ENCODE measurements at regions not wholly inside any gene's neighbourhood (a gene's known extent, or its start where the extent isn't known, plus 50 kb on each side); places are given as distances from the start of the nearest gene placed in this dataset.

DNA sequence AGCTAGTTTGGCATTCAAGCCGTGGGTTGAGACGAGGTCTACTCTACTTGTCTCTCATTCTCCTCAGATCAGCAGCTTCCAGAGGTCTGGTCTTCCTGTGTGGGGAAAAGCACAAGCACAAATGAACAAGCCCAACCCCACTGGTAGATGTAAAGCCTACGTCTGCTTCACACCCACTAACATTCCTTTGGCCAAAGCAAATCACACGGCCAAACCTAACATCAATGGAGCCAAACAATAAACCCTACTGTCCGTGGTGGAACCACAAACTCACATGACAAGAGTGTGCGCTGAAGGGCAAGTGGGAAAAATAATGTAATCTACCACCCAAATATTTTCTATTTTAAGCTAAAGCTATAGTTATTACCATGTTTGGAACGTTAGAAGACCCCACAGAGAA, 179.3 kb upstream of the MGAT5 start:
- no peak overlapping the region for H3K4me3 ChIP-seq
- WGBS, 10 experiments, result 0 to 88% (median 60%) methylated on average over 1 to 7 of the region's 7 CpGs; no CpG with 5 or more reads in 1 of the 10 experiments
- no peaks in the 10 kb centered on the region for H3K4me1 ChIP-seq (replicated peaks in 1 of 2)
- in situ Hi-C loops (cut with MboI; ENCODE audit: low pct_unique_long_range_greater_than_20kb in 2 of 9, low sequenced_read_pairs in 9 of 9, unreplicated experiment in 9 of 9), result no loop called here
- H3K27ac ChIP-seq, result no peak overlapping the region
- ATAC-seq (replicated peaks in 6 of 8), result no peak

- no peak overlapping the region for H3K27ac ChIP-seq
- H3K4me1 ChIP-seq (replicated peaks in 1 of 2), result no peaks in the 10 kb centered on the region
- no peak for ATAC-seq (replicated peaks in 6 of 8)
- in situ Hi-C loops (cut with MboI; ENCODE audit: low pct_unique_long_range_greater_than_20kb in 2 of 9, low sequenced_read_pairs in 9 of 9, unreplicated experiment in 9 of 9), result no loop called here
- 20 to 100% (median 79%) methylated on average over 1 to 3 of the region's 4 CpGs; no CpG with 5 or more reads in 5 of the 10 experiments for WGBS, 10 experiments
- no peak overlapping the region for H3K4me3 ChIP-seq
Measured at GRCh38 chr2:134075204-134075603, 178.7 kb upstream of the MGAT5 start.

GRCh38 chr2:134078354-134078753, 175.5 kb upstream of the MGAT5 start:
- ATAC-seq (replicated peaks in 6 of 8), result peak in 3 of 8 experiments; percentile 64 to 80 (median 72)
- in situ Hi-C loops (cut with MboI; ENCODE audit: low pct_unique_long_range_greater_than_20kb in 2 of 9, low sequenced_read_pairs in 9 of 9, unreplicated experiment in 9 of 9), result no loop called here

GRCh38 chr2:134079373-134079772, 174.5 kb upstream of the MGAT5 start:
- WGBS, 10 experiments, result 20 to 94% (median 75%) methylated on average over 1 to 4 of the region's 4 CpGs; no CpG with 5 or more reads in 5 of the 10 experiments
- H3K4me3 ChIP-seq, result no peak overlapping the region
- in situ Hi-C loops (cut with MboI; ENCODE audit: low pct_unique_long_range_greater_than_20kb in 2 of 9, low sequenced_read_pairs in 9 of 9, unreplicated experiment in 9 of 9), result no loop called here
- H3K27ac ChIP-seq, result no peak overlapping the region
- H3K4me1 ChIP-seq (replicated peaks in 1 of 2), result no peaks in the 10 kb centered on the region
- ATAC-seq (replicated peaks in 6 of 8), result no peak

More at GRCh38 chr2:134078354-134078753, 175.5 kb upstream of the MGAT5 start:
- 0 to 50% (median 0%) methylated on average over 1 of the region's 1 CpG; no CpG with 5 or more reads in 5 of the 10 experiments for WGBS, 10 experiments
- no peaks in the 10 kb centered on the region for H3K4me1 ChIP-seq (replicated peaks in 1 of 2)
- H3K27ac ChIP-seq, result no peak overlapping the region
- H3K4me3 ChIP-seq, result no peak overlapping the region

- WGBS, 10 experiments, result 45 to 80% (median 65%) methylated on average over 2 to 6 of the region's 7 CpGs; no CpG with 5 or more reads in 2 of the 10 experiments
- in situ Hi-C loops (cut with MboI; ENCODE audit: low pct_unique_long_range_greater_than_20kb in 2 of 9, low sequenced_read_pairs in 9 of 9, unreplicated experiment in 9 of 9), result no loop called here
- H3K27ac ChIP-seq, result no peak overlapping the region
- no peak for ATAC-seq (replicated peaks in 6 of 8)
- no peaks in the 10 kb centered on the region for H3K4me1 ChIP-seq (replicated peaks in 1 of 2)
- H3K4me3 ChIP-seq, result no peak overlapping the region
Measured at GRCh38 chr2:134080386-134081089, 173.3 kb upstream of the MGAT5 start.

DNA sequence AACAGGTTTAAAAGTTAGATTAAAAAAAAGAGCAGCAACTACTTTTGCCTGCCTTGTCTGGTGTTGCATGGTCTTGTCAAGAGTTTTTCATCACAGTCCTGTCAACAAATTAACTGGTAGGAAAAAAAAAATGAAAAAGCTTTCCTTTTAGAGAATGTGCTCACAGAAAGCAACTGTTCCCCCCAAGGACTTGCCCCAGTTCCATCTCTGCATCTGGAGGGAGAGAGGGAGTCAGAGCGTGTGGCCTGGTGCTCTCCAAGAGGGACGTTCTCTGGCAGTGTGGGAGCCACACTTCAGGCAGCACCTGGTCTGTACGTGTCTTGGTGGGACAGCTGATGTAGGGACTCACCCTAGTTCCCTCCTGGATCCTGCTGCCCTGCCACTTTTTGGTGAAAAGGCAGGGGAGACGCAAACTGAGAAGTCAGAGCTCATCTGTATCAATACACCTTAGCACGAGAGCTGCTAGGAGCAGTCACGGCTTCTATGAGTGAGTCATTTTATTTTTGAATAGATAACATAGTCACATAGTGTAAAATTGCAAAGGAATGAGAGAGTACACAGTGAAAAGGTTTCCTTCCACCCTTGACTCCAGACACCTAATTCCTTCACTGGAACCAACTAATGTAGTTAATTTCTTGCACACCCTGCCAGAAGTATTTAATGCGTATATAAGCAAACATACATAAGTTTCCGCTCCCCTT, 172.5 kb upstream of the MGAT5 start:
- Histone ChIP-seq H3K4me3 (no peak overlapping the region), H3K4me1 (replicated peaks in 1 of 2) (no peaks in the 10 kb centered on the region), H3K27ac (no peak overlapping the region)
- ATAC-seq (replicated peaks in 6 of 8), result peak in 3 of 8 experiments; percentile 33 to 68 (median 42)
- in situ Hi-C loops (cut with MboI; ENCODE audit: low pct_unique_long_range_greater_than_20kb in 2 of 9, low sequenced_read_pairs in 9 of 9, unreplicated experiment in 9 of 9), result no loop called here
- WGBS, 10 experiments, result 64 to 100% (median 85%) methylated on average over 1 to 7 of the region's 8 CpGs; no CpG with 5 or more reads in 1 of the 10 experiments

- Histone ChIP-seq H3K27ac (no peak overlapping the region), H3K4me1 (replicated peaks in 1 of 2) (no peaks in the 10 kb centered on the region), H3K4me3 (no peak overlapping the region)
- in situ Hi-C loops (cut with MboI; ENCODE audit: low pct_unique_long_range_greater_than_20kb in 2 of 9, low sequenced_read_pairs in 9 of 9, unreplicated experiment in 9 of 9), result no loop called here
- WGBS, 10 experiments, result 20 to 79% (median 50%) methylated on average over 1 to 2 of the region's 5 CpGs; no CpG with 5 or more reads in 4 of the 10 experiments
- ATAC-seq (replicated peaks in 6 of 8), result peak in 1 of 8 experiments; percentile 32
Measured at GRCh38 chr2:134083548-134083947, 170.3 kb upstream of the MGAT5 start.

- Histone ChIP-seq H3K4me1 (replicated peaks in 1 of 2) (no peaks in the 10 kb centered on the region), H3K27ac (no peak overlapping the region), H3K4me3 (no peak overlapping the region)
- WGBS, 10 experiments, result 39 to 80% (median 51%) methylated on average over 2 to 8 of the region's 9 CpGs
- no peak for ATAC-seq (replicated peaks in 6 of 8)
- in situ Hi-C loops (cut with MboI; ENCODE audit: low pct_unique_long_range_greater_than_20kb in 2 of 9, low sequenced_read_pairs in 9 of 9, unreplicated experiment in 9 of 9), result no loop called here
Measured at GRCh38 chr2:134086594-134087219, 167.2 kb upstream of the MGAT5 start.

DNA sequence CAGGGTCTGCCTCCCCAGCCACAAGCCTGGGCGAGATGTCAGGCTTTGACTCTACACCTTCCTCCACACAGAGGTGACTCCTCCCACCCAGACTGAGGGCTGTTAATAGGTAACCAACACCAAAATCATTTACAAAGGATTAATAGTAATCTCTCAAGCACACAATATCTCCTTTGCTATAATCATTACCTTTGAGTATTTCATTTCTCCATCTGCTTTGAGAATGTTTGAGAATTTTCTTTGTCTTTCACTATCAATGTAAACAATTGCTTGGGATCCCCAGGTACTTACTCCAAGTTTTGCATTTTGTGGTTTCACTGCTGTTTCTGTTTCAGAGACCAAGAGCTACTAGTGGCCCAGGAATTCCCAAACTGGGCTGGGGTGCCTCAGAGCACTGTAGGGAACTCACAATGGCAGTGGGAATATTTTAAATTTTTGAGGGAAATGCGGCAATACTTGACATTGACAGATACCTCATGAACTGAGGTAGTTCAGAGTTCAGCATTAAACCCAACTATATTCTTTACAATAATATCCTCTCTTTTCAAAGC, 166.4 kb upstream of the MGAT5 start:
- Histone ChIP-seq H3K27ac (no peak overlapping the region), H3K4me1 (replicated peaks in 1 of 2) (no peaks in the 10 kb centered on the region), H3K4me3 (no peak overlapping the region)
- WGBS, 10 experiments, result 37 to 100% (median 63%) methylated on average over 1 to 2 of the region's 2 CpGs; no CpG with 5 or more reads in 3 of the 10 experiments
- ATAC-seq (replicated peaks in 6 of 8), result no peak
- in situ Hi-C loops (cut with MboI; ENCODE audit: low pct_unique_long_range_greater_than_20kb in 2 of 9, low sequenced_read_pairs in 9 of 9, unreplicated experiment in 9 of 9), result no loop called here

DNA sequence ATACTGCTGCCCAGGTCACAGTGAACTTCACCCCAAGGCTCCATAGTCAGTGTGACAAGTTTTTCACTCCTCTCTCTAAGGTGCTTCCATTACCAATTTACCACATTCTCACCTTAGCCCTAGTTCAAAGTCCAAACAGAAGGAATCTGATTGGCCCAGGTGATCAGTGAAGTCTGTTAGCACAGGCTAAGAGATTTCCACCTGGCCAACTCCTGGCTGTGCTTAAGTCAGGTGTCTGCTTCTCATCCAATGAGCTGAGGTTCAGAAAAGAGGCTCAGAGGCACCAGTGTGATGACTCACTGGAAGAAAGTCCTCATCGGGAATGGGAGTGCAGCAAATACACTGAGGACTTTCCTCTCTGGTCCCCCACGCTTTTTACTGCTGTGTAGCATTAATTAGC, 164.4 kb upstream of the MGAT5 start:
- Histone ChIP-seq H3K4me3 (no peak overlapping the region), H3K27ac (no peak overlapping the region), H3K4me1 (replicated peaks in 1 of 2) (no peaks in the 10 kb centered on the region)
- 0 to 100% (median 89%) methylated on average over 1 to 2 of the region's 2 CpGs; no CpG with 5 or more reads in 4 of the 10 experiments for WGBS, 10 experiments
- in situ Hi-C loops (cut with MboI; ENCODE audit: low pct_unique_long_range_greater_than_20kb in 2 of 9, low sequenced_read_pairs in 9 of 9, unreplicated experiment in 9 of 9), result no loop called here
- ATAC-seq (replicated peaks in 6 of 8), result no peak

- 60 to 100% (median 90%) methylated on average over 1 to 4 of the region's 4 CpGs; no CpG with 5 or more reads in 1 of the 10 experiments for WGBS, 10 experiments
- Histone ChIP-seq H3K4me3 (no peak overlapping the region), H3K27ac (no peak overlapping the region), H3K4me1 (replicated peaks in 1 of 2) (no peaks in the 10 kb centered on the region)
- ATAC-seq (replicated peaks in 6 of 8), result no peak
- in situ Hi-C loops (cut with MboI; ENCODE audit: low pct_unique_long_range_greater_than_20kb in 2 of 9, low sequenced_read_pairs in 9 of 9, unreplicated experiment in 9 of 9), result no loop called here
Measured at GRCh38 chr2:134097740-134098139, 156.1 kb upstream of the MGAT5 start.

- Histone ChIP-seq H3K4me1 (replicated peaks in 1 of 2) (no peaks in the 10 kb centered on the region), H3K4me3 (no peak overlapping the region), H3K27ac (no peak overlapping the region)
- no peak for ATAC-seq (replicated peaks in 6 of 8)
- in situ Hi-C loops (cut with MboI; ENCODE audit: low pct_unique_long_range_greater_than_20kb in 2 of 9, low sequenced_read_pairs in 9 of 9, unreplicated experiment in 9 of 9), result no loop called here
- WGBS, 10 experiments, result 7 to 83% (median 73%) methylated on average over 1 to 3 of the region's 3 CpGs; no CpG with 5 or more reads in 2 of the 10 experiments
Measured at GRCh38 chr2:134098321-134098720, 155.6 kb upstream of the MGAT5 start.

DNA sequence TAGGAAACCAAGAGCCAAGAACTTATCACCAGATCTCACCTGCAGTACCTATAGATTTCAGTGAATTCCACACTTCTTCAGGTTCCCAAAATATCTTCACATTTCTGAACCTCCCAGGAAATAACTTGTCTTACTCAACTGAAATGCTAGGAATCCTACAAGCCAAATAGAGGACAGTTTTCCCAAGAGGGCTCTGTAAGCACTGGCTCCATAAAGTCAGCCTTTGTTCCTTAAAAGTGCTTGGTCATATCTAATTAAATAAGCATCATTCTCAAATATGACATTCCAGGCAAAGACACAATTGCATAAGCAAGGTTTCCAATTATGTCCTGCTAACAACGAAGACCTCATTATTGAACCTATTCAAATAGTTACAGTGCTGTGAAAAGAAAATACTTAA, 154.6 kb upstream of the MGAT5 start:
- in situ Hi-C loops (cut with MboI; ENCODE audit: low pct_unique_long_range_greater_than_20kb in 2 of 9, low sequenced_read_pairs in 9 of 9, unreplicated experiment in 9 of 9), result no loop called here
- Histone ChIP-seq H3K27ac (no peak overlapping the region), H3K4me1 (replicated peaks in 1 of 2) (no peaks in the 10 kb centered on the region), H3K4me3 (no peak overlapping the region)
- WGBS, 10 experiments, result 0 to 100% (median 80%) methylated on average over 1 of the region's 1 CpG; no CpG with 5 or more reads in 1 of the 10 experiments
- no peak for ATAC-seq (replicated peaks in 6 of 8)

Measured in motor neuron (in vitro differentiated cells).